Keratinocyte (primary cell): ENCODE measurements at regions not wholly inside any gene's neighbourhood (a gene's known extent, or its start where the extent isn't known, plus 50 kb on each side); places are given as distances from the start of the nearest gene placed in this dataset.

Experiments used
- CTCF ChIP-seq, 3 experiments: IDR thresholded peaks in 1 of 3; conservative IDR thresholded peaks in 1 of 3; optimal IDR thresholded peaks in 1 of 3; 2 replicates in 2 of 3; 3 replicates in 1 of 3; pipeline versions ENCODE3 to v1.5.1; 2011; ENCODE audit warnings: low read length in 3 of 3, mild to moderate bottlenecking in 3 of 3, moderate library complexity in 2 of 3, control low read depth in 1 of 3, inconsistent platforms in 1 of 3; ENCODE audit not compliant: insufficient read depth in 2 of 3; ENCODE audit errors: extremely low read depth in 1 of 3
- EZH2 ChIP-seq: IDR thresholded peaks from one replicate; pipeline ENCODE4 v1.6.1; 2012; ENCODE audit warnings: inconsistent platforms, mild to moderate bottlenecking, low read length, moderate library complexity

- no peak for TF ChIP-seq CTCF (optimal IDR thresholded peaks at IDR 0.05 in 1 of 3, IDR thresholded peaks at IDR 0.05 in 1 of 3, conservative IDR thresholded peaks at IDR 0.05 in 1 of 3; ENCODE audit: extremely low read depth in 1 of 3, insufficient read depth in 2 of 3, low read length in 3 of 3)
- no peak for TF ChIP-seq EZH2
Observed at GRCh38 chr4:100651499-100652175, 133.8 kb upstream of the EMCN start.
